HCT116 (cell line): ENCODE measurements at regions not wholly inside any gene's neighbourhood (a gene's known extent, or its start where the extent isn't known, plus 50 kb on each side); places are given as distances from the start of the nearest gene placed in this dataset.

Experiments
- ATAC-seq: fragments of 200-7000 bp; cut with Tn5 transposase; 2 replicates; pipeline ENCODE4 v1.9.1; 2020; ENCODE audit warnings: mild to moderate bottlenecking, moderate library complexity
- BruUV-seq: library from RNA; stranded (reverse); fragments of 400-500 nt; replicated peaks from 2 replicates; lab custom pipeline; 2021; lab: Mats Ljungman, UMichigan
- CTCF ChIA-PET: fragments of 300-600 bp; sonication (Branson Sonifier 250); formaldehyde crosslinking; loops from one replicate; lab custom pipeline; 2021; ENCODE audit warnings: antibody characterized with exemption; lab: Charles Lee
- POLR2A ChIA-PET: fragments of 300-600, 350-600 bp; sonication (Branson Sonifier 250); formaldehyde crosslinking; loops from one replicate; lab custom pipeline; 2021; ENCODE audit warnings: antibody characterized with exemption; lab: Charles Lee
- RAD21 ChIA-PET, 2 experiments: fragments of 300-600 bp; sonication (Branson Sonifier 250); formaldehyde crosslinking; loops; one replicate each; lab custom pipeline; 2023; ENCODE audit warnings: low total read pairs in 2 of 2; ENCODE audit not compliant: uncharacterized antibody in 2 of 2, unreplicated experiment in 2 of 2, low non-redundant PET in 1 of 2; lab: Charles Lee
- DNase-seq: peaks from one replicate; pipeline ENCODE4 v3.0.0-alpha.2; 2010; ENCODE audit warnings: low read depth, low spot score
- H2AFZ ChIP-seq: fragments of 200-600 bp; shearing (Covaris generic), sonication (generic); 2 replicates; pipeline ENCODE4 v1.6.1; 2017; ENCODE audit warnings: low read depth, mixed run types, mixed read lengths, antibody characterized with exemption, low read length; ENCODE audit not compliant: poor library complexity, severe bottlenecking
- H3K27ac ChIP-seq: 2 replicates; pipeline ENCODE4 v1.5.1; 2012; ENCODE audit warnings: low read depth, low read length
- H3K27me3 ChIP-seq: fragments of 200-600 bp; sonication (generic); 2 replicates; pipeline ENCODE4 v1.6.1; 2016; ENCODE audit warnings: mixed run types, low read length, mixed read lengths; ENCODE audit not compliant: insufficient read depth
- H3K36me3 ChIP-seq, 2 experiments: fragments of 200-500 bp in 1 of 2; fragments of 200-600 bp in 1 of 2; sonication (Bioruptor generic) in 1 of 2; sonication (generic) in 1 of 2; 2 replicates each; pipeline versions ENCODE4 v1.5.1 to v1.6.1; 2014 to 2016; ENCODE audit warnings: low read length in 2 of 2, inconsistent platforms in 1 of 2, mixed read lengths in 1 of 2, mixed run types in 1 of 2; ENCODE audit not compliant: insufficient read depth in 2 of 2, control insufficient read depth in 1 of 2
- H3K4me1 ChIP-seq, 2 experiments: fragments of 200-600 bp in 1 of 2; sonication (generic) in 1 of 2; 2 replicates each; pipeline versions ENCODE4 v1.5.1 to v1.6.1; 2012 to 2017; ENCODE audit warnings: low read length in 2 of 2, inconsistent platforms in 1 of 2, mild to moderate bottlenecking in 1 of 2, mixed read lengths in 1 of 2, mixed run types in 1 of 2, moderate library complexity in 1 of 2; ENCODE audit not compliant: insufficient read depth in 2 of 2, control insufficient read depth in 1 of 2
- H3K4me2 ChIP-seq: fragments of 200-600 bp; sonication (generic); 2 replicates; pipeline ENCODE4 v1.6.1; 2017; ENCODE audit warnings: mixed run types, low read length, mixed read lengths
- H3K4me3 ChIP-seq, 2 experiments: fragments of 200-600 bp in 1 of 2; sonication (generic) in 1 of 2; replicated peaks in 1 of 2; 2 replicates each; pipeline ENCODE4 v1.5.1; 2011 to 2016; ENCODE audit warnings: low read length in 2 of 2, control low read depth in 1 of 2, low read depth in 1 of 2, mild to moderate bottlenecking in 1 of 2, mixed read lengths in 1 of 2, mixed run types in 1 of 2
- H3K79me2 ChIP-seq: fragments of 200-600 bp; sonication (generic); 2 replicates; pipeline ENCODE4 v1.6.1; 2017; ENCODE audit warnings: mild to moderate bottlenecking, mixed run types, low read length, moderate library complexity, mixed read lengths; ENCODE audit not compliant: insufficient read depth
- H3K9ac ChIP-seq: fragments of 200-600 bp; sonication (generic); 2 replicates; pipeline ENCODE4 v1.6.1; 2016; ENCODE audit warnings: low read length, mixed read lengths
- H3K9me2 ChIP-seq: fragments of 200-600 bp; sonication (generic), shearing (Covaris generic); 2 replicates; pipeline ENCODE4 v1.6.1; 2017; ENCODE audit warnings: mixed run types, mild to moderate bottlenecking, moderate library complexity; ENCODE audit not compliant: insufficient read depth
- H3K9me3 ChIP-seq, 2 experiments: fragments of 200-500 bp in 1 of 2; fragments of 200-600 bp in 1 of 2; sonication (Bioruptor generic) in 1 of 2; sonication (generic) in 1 of 2; 2 replicates each; pipeline ENCODE4 v1.6.1; 2014 to 2017; ENCODE audit warnings: low read length in 2 of 2, mixed read lengths in 2 of 2, inconsistent platforms in 1 of 2, low read depth in 1 of 2, mild to moderate bottlenecking in 1 of 2, mixed run types in 1 of 2, moderate library complexity in 1 of 2; ENCODE audit not compliant: control insufficient read depth in 1 of 2, insufficient read depth in 1 of 2
- H4K20me1 ChIP-seq: fragments of 200-600 bp; sonication (generic), shearing (Covaris generic); 2 replicates; pipeline ENCODE4 v1.6.1; 2017; ENCODE audit warnings: mixed run types, mild to moderate bottlenecking, moderate library complexity; ENCODE audit not compliant: insufficient read depth
- CBX3 ChIP-seq: IDR thresholded peaks from 2 replicates; pipeline ENCODE4 v1.6.1; 2012; ENCODE audit warnings: low read depth
- CEBPB ChIP-seq: IDR thresholded peaks from 2 replicates; pipeline ENCODE4 v1.6.1; 2012; ENCODE audit warnings: low read depth
- EZH2 ChIP-seq: fragments of 200-600 bp; sonication (generic); IDR thresholded peaks from 2 replicates; pipeline ENCODE4 v1.6.1; 2017; ENCODE audit warnings: antibody characterized with exemption, mixed run types
- FOSL1 ChIP-seq: IDR thresholded peaks from 2 replicates; pipeline ENCODE4 v1.6.1; 2012; ENCODE audit warnings: low read depth
- POLR2A ChIP-seq: IDR thresholded peaks from 2 replicates; pipeline ENCODE4 v1.7.0; 2011; ENCODE audit warnings: borderline replicate concordance; ENCODE audit not compliant: insufficient read depth, insufficient read length; ENCODE audit errors: extremely low read depth
- POLR2AphosphoS5 ChIP-seq: IDR thresholded peaks from 2 replicates; pipeline ENCODE4 v1.6.1; 2011; ENCODE audit warnings: mild to moderate bottlenecking, low read depth, low read length, moderate library complexity
- SIN3A ChIP-seq: IDR thresholded peaks from 2 replicates; pipeline ENCODE4 v1.6.1; 2012; ENCODE audit warnings: low read depth
- SRF ChIP-seq: IDR thresholded peaks from 2 replicates; pipeline ENCODE4 v1.6.1; 2012; ENCODE audit warnings: low read depth
- TCF7L2 ChIP-seq: IDR thresholded peaks from 2 replicates; pipeline ENCODE4 v1.7.0; 2011; ENCODE audit warnings: borderline replicate concordance, inconsistent platforms; ENCODE audit not compliant: insufficient read depth, insufficient read length; ENCODE audit errors: extremely low read depth
- ZFX ChIP-seq: fragments of 450-650 bp; IDR thresholded peaks from 2 replicates; pipeline ENCODE4 v1.6.1; 2017
- intact Hi-C: fragments of 100-400 bp; cut with micrococcal nuclease; formaldehyde crosslinking; loops from 2 replicates; pipeline ENCODE4 v1.10.0; 2022
- TF ChIP-seq, protein P1 (sequence below), 3 experiments: fragments of 200-600 bp in 1 of 3; sonication (generic) in 1 of 3; IDR thresholded peaks in 2 of 3; conservative IDR thresholded peaks in 1 of 3; 2 replicates each; pipeline ENCODE4 v1.5.1; 2012 to 2017; ENCODE audit warnings: low read depth in 2 of 3, low read length in 2 of 3, antibody characterized with exemption in 1 of 3, borderline replicate concordance in 1 of 3, control low read depth in 1 of 3, mild to moderate bottlenecking in 1 of 3, mixed read lengths in 1 of 3, mixed run types in 1 of 3, moderate library complexity in 1 of 3; ENCODE audit not compliant: insufficient read depth in 1 of 3
- TF ChIP-seq, protein P2 (sequence below): IDR thresholded peaks from 2 replicates; pipeline ENCODE4 v1.6.1; 2012
- TF ChIP-seq, protein P3 (sequence below): IDR thresholded peaks from 2 replicates; pipeline ENCODE4 v1.6.1; 2012; ENCODE audit warnings: low read depth

DNA sequence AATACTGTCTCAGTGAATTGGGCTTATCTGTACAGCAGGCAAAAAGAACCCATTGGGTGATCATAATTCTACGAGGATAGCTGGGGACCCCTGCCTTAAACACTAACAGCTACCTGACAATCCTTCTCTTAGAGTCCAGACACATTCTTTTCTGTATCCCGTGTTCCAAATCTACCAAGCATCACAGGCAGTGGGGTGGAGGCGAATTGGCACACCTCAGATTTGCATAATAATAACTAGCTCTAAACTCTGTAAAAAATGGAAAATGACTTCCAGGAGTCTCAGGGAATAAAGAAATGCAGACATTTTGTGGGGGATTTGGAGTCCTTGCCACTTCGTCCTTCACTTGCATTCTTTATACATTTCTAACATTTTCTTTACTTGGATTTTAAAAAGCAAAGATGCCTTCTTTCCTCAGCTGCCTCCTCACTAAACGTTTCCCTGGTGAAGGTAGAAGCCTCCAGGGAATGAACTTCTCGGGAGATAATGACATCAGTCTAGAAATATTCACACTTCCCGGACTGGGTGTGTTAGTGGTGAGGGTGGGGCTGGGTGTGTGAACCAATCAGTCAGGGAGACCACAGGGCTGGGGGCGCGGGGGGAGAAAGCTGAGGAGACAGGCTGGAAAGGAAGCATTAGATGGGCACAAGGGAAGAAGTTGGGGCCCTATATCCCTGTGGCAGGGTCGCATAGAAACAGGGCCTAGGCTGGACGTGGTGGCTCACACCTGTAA is 59.1 kb upstream of the BOD1L2 start:
- Histone ChIP-seq H3K27me3 (peaks cover 21% of the 10 kb centered on the region; the same call in 1 of the 2 replicates), H2AFZ (no peak overlapping the region), H4K20me1 (no peaks in the 10 kb centered on the region), H3K4me1 (peaks cover 2 to 14% of the 10 kb centered on the region in 2 experiments; a peak in 3 of 4 replicates), H3K4me2 (peak overlapping the region; percentile 9; the same call in 1 of the 2 replicates), H3K4me3 (no peak overlapping the region), H3K36me3 (no peaks in the 10 kb centered on the region), H3K27ac (no peak overlapping the region), H3K9me3 (no peaks in the 10 kb centered on the region), H3K9ac (no peak overlapping the region), H3K9me2 (no peaks in the 10 kb centered on the region), H3K79me2 (no peaks in the 10 kb centered on the region)
- no peak for TF ChIP-seq TCF7L2
- TF ChIP-seq, protein P1, sequence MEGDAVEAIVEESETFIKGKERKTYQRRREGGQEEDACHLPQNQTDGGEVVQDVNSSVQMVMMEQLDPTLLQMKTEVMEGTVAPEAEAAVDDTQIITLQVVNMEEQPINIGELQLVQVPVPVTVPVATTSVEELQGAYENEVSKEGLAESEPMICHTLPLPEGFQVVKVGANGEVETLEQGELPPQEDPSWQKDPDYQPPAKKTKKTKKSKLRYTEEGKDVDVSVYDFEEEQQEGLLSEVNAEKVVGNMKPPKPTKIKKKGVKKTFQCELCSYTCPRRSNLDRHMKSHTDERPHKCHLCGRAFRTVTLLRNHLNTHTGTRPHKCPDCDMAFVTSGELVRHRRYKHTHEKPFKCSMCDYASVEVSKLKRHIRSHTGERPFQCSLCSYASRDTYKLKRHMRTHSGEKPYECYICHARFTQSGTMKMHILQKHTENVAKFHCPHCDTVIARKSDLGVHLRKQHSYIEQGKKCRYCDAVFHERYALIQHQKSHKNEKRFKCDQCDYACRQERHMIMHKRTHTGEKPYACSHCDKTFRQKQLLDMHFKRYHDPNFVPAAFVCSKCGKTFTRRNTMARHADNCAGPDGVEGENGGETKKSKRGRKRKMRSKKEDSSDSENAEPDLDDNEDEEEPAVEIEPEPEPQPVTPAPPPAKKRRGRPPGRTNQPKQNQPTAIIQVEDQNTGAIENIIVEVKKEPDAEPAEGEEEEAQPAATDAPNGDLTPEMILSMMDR (IDR thresholded peaks at IDR 0.05 in 2 of 3, conservative IDR thresholded peaks at IDR 0.05 in 1 of 3; ENCODE audit: borderline replicate concordance in 1 of 3, insufficient read depth in 1 of 3, low read depth in 2 of 3, low read length in 2 of 3), result no peak
- ChIA-PET POLR2A (no interaction called here), RAD21 (no interaction called here), CTCF (no interaction called here)
- no TSS peak for BruUV-seq
- DNase-seq, result peak; percentile 6
- intact Hi-C loops, result no loop called here
- peak; percentile 58 for ATAC-seq

DNA sequence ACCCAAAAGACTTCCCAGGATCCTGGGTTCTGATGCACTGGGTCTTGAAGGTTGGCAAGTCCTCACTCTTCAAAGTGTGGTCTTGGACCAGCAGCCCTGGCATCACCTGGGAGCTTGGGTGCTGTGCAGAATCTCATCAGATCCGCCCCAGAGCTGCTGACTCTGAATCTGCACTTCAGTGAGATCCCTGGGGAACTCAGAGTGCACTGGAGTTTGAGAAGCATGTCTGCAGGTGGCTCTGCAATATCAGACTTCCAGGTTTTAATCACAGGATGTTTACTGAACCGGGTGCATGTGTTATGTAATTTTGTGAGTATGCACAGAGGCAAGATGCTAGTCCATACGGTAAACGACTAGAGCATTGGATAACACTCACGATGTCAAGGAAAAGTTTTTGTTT is 58.0 kb upstream of the BOD1L2 start:
- ChIA-PET RAD21 (no interaction called here), POLR2A (no interaction called here), CTCF (no interaction called here)
- no peaks in the 10 kb centered on the region for H3K79me2 ChIP-seq
- no peaks in the 10 kb centered on the region for H3K9me3 ChIP-seq
- no peak overlapping the region for H3K27ac ChIP-seq
- no peak overlapping the region for H3K9ac ChIP-seq
- H3K27me3 ChIP-seq, result peaks cover 23% of the 10 kb centered on the region; the same call in 1 of the 2 replicates
- no peak overlapping the region for H3K4me3 ChIP-seq
- no peak overlapping the region for H3K4me2 ChIP-seq
- H3K9me2 ChIP-seq, result no peaks in the 10 kb centered on the region
- H3K4me1 ChIP-seq, result peaks cover 2 to 14% of the 10 kb centered on the region in 2 experiments; a peak in 3 of 4 replicates
- DNase-seq, result no peak
- H3K36me3 ChIP-seq, result no peaks in the 10 kb centered on the region
- no peaks in the 10 kb centered on the region for H4K20me1 ChIP-seq
- BruUV-seq, result no TSS peak
- ATAC-seq, result no peak
- H2AFZ ChIP-seq, result no peak overlapping the region
- intact Hi-C loops, result no loop called here
- TF ChIP-seq, protein P2, sequence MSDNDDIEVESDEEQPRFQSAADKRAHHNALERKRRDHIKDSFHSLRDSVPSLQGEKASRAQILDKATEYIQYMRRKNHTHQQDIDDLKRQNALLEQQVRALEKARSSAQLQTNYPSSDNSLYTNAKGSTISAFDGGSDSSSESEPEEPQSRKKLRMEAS, result no peak
- no peak for TF ChIP-seq ZFX
- TF ChIP-seq CEBPB, result no peak
- no peak for TF ChIP-seq SIN3A
- no peak for TF ChIP-seq POLR2A
- TF ChIP-seq FOSL1, result no peak
- TF ChIP-seq EZH2, result no peak
- no peak for TF ChIP-seq CBX3
- TF ChIP-seq POLR2AphosphoS5, result no peak
- no peak for TF ChIP-seq SRF
- TF ChIP-seq, protein P3, sequence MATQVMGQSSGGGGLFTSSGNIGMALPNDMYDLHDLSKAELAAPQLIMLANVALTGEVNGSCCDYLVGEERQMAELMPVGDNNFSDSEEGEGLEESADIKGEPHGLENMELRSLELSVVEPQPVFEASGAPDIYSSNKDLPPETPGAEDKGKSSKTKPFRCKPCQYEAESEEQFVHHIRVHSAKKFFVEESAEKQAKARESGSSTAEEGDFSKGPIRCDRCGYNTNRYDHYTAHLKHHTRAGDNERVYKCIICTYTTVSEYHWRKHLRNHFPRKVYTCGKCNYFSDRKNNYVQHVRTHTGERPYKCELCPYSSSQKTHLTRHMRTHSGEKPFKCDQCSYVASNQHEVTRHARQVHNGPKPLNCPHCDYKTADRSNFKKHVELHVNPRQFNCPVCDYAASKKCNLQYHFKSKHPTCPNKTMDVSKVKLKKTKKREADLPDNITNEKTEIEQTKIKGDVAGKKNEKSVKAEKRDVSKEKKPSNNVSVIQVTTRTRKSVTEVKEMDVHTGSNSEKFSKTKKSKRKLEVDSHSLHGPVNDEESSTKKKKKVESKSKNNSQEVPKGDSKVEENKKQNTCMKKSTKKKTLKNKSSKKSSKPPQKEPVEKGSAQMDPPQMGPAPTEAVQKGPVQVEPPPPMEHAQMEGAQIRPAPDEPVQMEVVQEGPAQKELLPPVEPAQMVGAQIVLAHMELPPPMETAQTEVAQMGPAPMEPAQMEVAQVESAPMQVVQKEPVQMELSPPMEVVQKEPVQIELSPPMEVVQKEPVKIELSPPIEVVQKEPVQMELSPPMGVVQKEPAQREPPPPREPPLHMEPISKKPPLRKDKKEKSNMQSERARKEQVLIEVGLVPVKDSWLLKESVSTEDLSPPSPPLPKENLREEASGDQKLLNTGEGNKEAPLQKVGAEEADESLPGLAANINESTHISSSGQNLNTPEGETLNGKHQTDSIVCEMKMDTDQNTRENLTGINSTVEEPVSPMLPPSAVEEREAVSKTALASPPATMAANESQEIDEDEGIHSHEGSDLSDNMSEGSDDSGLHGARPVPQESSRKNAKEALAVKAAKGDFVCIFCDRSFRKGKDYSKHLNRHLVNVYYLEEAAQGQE, result no peak
